ENCODE measurements at regions not wholly inside any gene's neighbourhood (a gene's known extent, or its start where the extent isn't known, plus 50 kb on each side); places are given as distances from the start of the nearest gene placed in this dataset.

GRCh38 chr5:68830377-68830898 is 263.4 kb upstream of the SLC30A5 start:
- H3K27me3 ChIP-seq (ENCODE audit: low read depth): no peaks in the 10 kb centered on the region
- no peaks in the 10 kb centered on the region for H3K36me3 ChIP-seq
- intact Hi-C loops (cut with DNase I): no loop called here
- TF ChIP-seq, protein P1, sequence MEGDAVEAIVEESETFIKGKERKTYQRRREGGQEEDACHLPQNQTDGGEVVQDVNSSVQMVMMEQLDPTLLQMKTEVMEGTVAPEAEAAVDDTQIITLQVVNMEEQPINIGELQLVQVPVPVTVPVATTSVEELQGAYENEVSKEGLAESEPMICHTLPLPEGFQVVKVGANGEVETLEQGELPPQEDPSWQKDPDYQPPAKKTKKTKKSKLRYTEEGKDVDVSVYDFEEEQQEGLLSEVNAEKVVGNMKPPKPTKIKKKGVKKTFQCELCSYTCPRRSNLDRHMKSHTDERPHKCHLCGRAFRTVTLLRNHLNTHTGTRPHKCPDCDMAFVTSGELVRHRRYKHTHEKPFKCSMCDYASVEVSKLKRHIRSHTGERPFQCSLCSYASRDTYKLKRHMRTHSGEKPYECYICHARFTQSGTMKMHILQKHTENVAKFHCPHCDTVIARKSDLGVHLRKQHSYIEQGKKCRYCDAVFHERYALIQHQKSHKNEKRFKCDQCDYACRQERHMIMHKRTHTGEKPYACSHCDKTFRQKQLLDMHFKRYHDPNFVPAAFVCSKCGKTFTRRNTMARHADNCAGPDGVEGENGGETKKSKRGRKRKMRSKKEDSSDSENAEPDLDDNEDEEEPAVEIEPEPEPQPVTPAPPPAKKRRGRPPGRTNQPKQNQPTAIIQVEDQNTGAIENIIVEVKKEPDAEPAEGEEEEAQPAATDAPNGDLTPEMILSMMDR (IDR thresholded peaks at IDR 0.05): no peak
- no peaks in the 10 kb centered on the region for H3K4me1 ChIP-seq
- H3K4me3 ChIP-seq: no peak overlapping the region
- DNase-seq (no peak), ATAC-seq (no peak)
- H3K27ac ChIP-seq: no peak overlapping the region
- H3K9me3 ChIP-seq: no peaks in the 10 kb centered on the region

- Histone ChIP-seq H3K27me3 (ENCODE audit: low read depth) (no peaks in the 10 kb centered on the region), H3K9me3 (no peaks in the 10 kb centered on the region), H3K4me1 (no peaks in the 10 kb centered on the region), H3K4me3 (no peak overlapping the region), H3K36me3 (no peaks in the 10 kb centered on the region), H3K27ac (no peak overlapping the region)
- DNase-seq (no peak), ATAC-seq (no peak)
- TF ChIP-seq, protein P1 (IDR thresholded peaks at IDR 0.05): no peak
- intact Hi-C loops (cut with DNase I): no loop called here
Measured at GRCh38 chr5:68834491-68834981, 259.3 kb upstream of the SLC30A5 start.

DNA sequence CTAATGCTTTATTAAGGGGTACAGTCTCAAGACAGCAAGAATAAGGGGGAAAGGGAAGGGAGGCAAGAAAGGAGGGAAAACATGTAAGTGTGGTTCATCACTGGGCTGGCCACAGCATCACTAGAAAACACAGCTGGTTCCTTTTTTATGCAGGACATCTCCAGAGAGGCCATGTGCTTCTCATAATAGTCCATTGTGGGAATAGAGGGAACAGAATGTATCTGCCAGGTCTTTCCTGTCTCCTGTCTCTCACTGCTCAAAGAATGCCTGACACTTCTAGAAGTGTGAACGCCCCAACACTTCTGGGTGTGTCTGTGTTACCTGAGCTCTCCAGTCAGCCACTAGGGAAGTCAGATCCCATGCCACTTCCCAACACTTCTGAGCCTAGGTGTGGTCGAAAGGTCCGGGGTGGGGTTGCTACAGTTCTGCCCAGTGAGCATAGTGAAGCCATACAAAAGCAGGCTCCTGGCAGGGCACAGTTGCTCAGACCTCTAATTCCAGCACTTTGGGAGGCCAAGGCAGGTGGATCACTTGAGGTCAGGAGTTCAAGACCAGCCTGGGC is 255.6 kb upstream of the SLC30A5 start:
- no peak overlapping the region for H3K27ac ChIP-seq
- intact Hi-C loops (cut with DNase I): no loop called here
- no peaks in the 10 kb centered on the region for H3K27me3 ChIP-seq (ENCODE audit: low read depth)
- no peak overlapping the region for H3K4me3 ChIP-seq
- DNase-seq (no peak), ATAC-seq (no peak)
- no peaks in the 10 kb centered on the region for H3K36me3 ChIP-seq
- H3K9me3 ChIP-seq: no peaks in the 10 kb centered on the region
- no peaks in the 10 kb centered on the region for H3K4me1 ChIP-seq
- TF ChIP-seq, protein P1 (IDR thresholded peaks at IDR 0.05): no peak

- no peak overlapping the region for H3K4me3 ChIP-seq
- TF ChIP-seq, protein P1 (IDR thresholded peaks at IDR 0.05): no peak
- no peak overlapping the region for H3K27ac ChIP-seq
- no peaks in the 10 kb centered on the region for H3K4me1 ChIP-seq
- H3K9me3 ChIP-seq: no peaks in the 10 kb centered on the region
- DNase-seq (no peak), ATAC-seq (no peak)
- no peaks in the 10 kb centered on the region for H3K27me3 ChIP-seq (ENCODE audit: low read depth)
- no peaks in the 10 kb centered on the region for H3K36me3 ChIP-seq
- intact Hi-C loops (cut with DNase I): no loop called here
Measured at GRCh38 chr5:68839019-68839552, 254.7 kb upstream of the SLC30A5 start.

GRCh38 chr5:68843624-68844364 is 250.0 kb upstream of the SLC30A5 start:
- no peaks in the 10 kb centered on the region for H3K9me3 ChIP-seq
- H3K27me3 ChIP-seq (ENCODE audit: low read depth): no peaks in the 10 kb centered on the region
- no peak for DNase-seq
- no peak overlapping the region for H3K4me3 ChIP-seq
- H3K4me1 ChIP-seq: no peaks in the 10 kb centered on the region
- H3K27ac ChIP-seq: no peak overlapping the region
- no peak for ATAC-seq
- TF ChIP-seq, protein P1 (IDR thresholded peaks at IDR 0.05): no peak
- H3K36me3 ChIP-seq: no peaks in the 10 kb centered on the region
- intact Hi-C loops (cut with DNase I): no loop called here

Measured in lower lobe of right lung (tissue), 2 donors.